Urothelium cell line (cell line): ENCODE measurements at regions not wholly inside any gene's neighbourhood (a gene's known extent, or its start where the extent isn't known, plus 50 kb on each side); places are given as distances from the start of the nearest gene placed in this dataset.
"Not testable (repeated sequence)": the region's sequence is repeated elsewhere in the genome, so short reads cannot be mapped to it uniquely, and the experiment has no call there.

Source experiments
- DNase-seq: peaks from one replicate; pipeline ENCODE4 v3.0.0; 2011; ENCODE audit warnings: low spot score, mixed read lengths
- FAIRE-seq: peaks from 2 replicates; lab custom pipeline; 2011; peaks lifted over from hg19 to GRCh38; lab: Jason Lieb, UNC

- no peak for DNase-seq
- FAIRE-seq = no peak
These were observed 629.3 kb downstream of the NR2F1-AS1 start for GRCh38 chr5:92951746-92952145.

DNA sequence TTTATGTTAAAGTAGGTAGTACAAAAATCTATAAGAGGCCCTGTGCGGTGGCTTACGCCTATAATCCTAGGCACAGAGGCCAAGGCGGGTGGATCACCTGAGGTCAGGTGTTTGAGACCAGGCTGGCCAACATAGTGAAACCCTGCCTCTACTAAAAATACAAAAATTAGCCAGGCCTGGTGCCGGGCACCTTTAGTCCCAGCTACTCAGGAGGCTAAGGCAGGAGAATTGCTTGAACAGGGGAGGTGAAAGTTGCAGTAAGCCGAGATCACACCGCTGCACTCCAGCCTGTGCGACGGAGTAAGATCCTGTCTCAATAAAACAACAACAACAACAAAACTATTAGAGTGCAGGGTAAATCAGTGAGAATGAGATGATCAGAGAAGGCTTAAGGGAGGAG, 634.5 kb downstream of the NR2F1-AS1 start:
- no peak for FAIRE-seq
- no peak for DNase-seq

- FAIRE-seq (no peak), DNase-seq (no peak)
These were observed 635.4 kb downstream of the NR2F1-AS1 start for GRCh38 chr5:92945605-92946097.

GRCh38 chr5:92944903-92945604, 636.0 kb downstream of the NR2F1-AS1 start:
- FAIRE-seq = no peak

DNA sequence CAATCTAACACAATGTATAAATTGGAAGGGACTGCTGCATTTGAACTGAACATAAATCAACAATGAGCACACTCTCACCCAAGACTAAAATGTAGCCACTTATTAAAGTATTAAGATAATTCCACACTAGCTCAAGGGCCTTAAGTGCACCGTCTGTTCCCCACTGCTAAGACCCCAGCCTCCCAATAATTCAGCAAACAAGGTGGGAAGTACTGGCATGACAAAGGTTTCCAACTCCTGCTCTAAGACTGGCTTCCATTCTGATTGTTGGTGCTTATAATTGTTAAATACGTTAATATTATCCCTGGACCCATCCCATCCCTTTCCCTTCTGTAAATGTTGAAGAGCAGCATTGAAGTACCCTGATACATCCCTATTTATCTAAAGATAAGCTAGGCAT, 636.7 kb downstream of the NR2F1-AS1 start:
- no peak for DNase-seq
- no peak for FAIRE-seq

More at GRCh38 chr5:92944903-92945604, 636.0 kb downstream of the NR2F1-AS1 start:
- no peak for DNase-seq

GRCh38 chr5:92942762-92943161, 638.3 kb downstream of the NR2F1-AS1 start:
- no peak for FAIRE-seq
- no peak for DNase-seq

DNA sequence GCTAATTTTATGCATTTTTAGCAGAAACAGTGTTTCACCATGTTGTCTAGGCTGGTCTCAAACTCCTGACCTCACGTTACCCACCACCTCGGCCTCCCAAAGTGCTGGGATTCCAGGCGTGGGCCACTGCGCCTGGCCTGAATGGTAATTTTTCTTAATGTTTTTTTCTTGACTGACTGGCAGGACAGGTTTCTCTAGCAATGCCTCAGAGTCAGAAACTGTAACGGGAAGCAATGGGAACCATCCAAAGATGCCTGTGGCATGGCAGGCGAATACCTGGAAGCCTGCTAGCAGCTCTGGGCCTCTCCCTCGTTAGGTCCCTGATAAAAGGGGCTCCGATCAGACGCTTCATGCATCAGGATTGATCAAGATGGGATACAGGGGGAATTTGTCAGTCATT, 639.2 kb downstream of the NR2F1-AS1 start:
- FAIRE-seq (no peak), DNase-seq (no peak)

DNA sequence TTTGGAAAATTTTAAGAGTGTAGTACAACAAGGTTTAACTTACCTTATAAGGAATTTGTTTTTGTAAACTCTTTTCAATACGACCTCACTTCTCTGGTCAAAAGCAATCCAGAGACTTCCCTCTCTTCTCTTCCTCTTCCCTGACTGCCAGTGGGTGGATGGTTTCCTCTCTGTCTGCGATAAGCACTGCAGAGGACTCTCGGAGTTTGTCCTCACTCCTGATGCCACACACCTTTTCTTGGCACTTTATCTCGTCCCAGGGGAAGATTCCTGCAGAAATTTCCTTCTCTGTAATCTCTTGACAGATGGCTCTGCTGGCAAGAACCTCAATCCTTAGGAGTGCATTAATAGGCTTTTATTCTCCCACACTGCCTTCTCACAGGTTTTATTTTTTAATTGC, 641.6 kb downstream of the NR2F1-AS1 start:
- FAIRE-seq (no peak), DNase-seq (no peak)

DNA sequence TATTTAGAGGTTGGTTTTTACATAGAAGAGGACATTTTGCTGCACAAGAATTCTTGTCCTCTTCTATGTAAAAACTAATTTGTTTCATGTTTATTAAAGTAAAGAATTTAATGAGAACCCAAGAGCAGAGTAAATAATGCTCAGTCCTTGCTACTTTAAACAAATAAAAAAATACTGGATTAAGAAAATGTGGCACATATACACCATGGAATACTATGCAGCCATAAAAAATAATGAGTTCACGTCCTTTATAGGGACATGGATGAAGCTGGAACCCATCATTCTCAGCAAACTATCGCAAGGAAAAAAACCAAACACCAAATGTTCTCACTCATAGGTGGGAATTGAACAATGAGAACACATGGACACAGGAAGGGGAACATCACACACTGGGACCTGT, 643.6 kb downstream of the NR2F1-AS1 start:
- not testable (repeated sequence) for FAIRE-seq, DNase-seq

DNA sequence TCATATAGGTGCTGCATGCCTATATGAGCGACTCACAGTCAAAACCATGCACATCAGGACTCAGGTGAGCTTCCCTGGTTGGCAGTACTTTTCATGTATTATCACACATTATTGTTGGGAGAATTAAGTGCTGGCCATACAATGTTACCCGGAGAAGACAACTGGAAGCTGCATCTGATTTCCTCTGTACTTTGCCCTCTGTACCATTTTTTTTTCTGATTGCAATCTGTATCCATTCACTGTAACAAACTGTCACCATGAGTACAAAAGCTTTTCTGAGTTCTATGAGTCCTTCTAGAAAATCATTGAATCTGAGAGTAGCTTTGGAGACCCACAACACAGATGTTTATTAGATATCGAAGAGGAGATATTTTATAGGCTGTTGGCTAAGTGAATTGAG, 651.0 kb downstream of the NR2F1-AS1 start:
- DNase-seq = no peak
- no peak for FAIRE-seq

- FAIRE-seq = no peak
These were observed 653.7 kb downstream of the NR2F1-AS1 start for GRCh38 chr5:92927291-92927778.

DNA sequence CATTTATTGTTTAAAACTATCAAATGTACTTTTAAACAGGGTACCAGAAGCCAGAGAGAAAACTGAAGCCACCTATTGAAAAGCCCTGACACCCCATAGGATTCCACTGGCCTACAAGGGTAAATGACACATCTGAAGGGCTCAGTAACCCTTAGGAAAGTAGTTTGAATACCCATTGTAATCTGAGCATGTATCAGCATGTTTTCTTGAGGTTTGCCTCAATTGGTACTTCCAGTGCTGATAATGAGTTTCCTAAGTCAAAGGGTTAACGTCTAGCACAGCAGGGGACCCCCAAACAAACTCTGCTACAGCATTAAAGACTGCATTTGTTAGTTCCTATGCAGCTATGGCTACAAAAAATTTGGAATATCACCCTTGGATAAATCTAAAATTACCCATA, 657.1 kb downstream of the NR2F1-AS1 start:
- no peak for DNase-seq
- FAIRE-seq = no peak

More at GRCh38 chr5:92927291-92927778, 653.7 kb downstream of the NR2F1-AS1 start:
- no peak for DNase-seq

- DNase-seq = no peak
- FAIRE-seq = no peak
These were observed 658.6 kb downstream of the NR2F1-AS1 start for GRCh38 chr5:92922231-92922967.

- FAIRE-seq (no peak), DNase-seq (no peak)
These were observed 664.0 kb downstream of the NR2F1-AS1 start for GRCh38 chr5:92917044-92917443.

DNA sequence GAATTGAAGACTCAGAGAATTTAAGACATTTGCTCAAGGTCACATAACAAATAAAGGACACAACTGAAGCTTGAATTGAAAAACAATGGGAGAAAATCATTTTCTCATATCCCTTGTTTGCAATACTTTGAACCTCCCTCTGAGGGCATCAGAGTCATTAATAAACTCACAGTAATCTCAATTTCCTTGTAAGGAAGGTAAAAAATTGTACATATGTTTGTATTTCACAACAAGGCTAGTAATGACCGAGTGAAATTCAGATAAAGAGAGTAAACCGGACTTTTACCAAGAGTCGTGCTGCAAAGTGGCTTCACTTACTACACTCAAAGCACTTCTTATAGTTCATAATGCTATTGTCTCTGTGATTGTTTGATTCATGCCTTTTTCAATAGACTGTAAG, 665.0 kb downstream of the NR2F1-AS1 start:
- DNase-seq = no peak
- no peak for FAIRE-seq

- no peak for DNase-seq
- FAIRE-seq = no peak
These were observed 668.7 kb downstream of the NR2F1-AS1 start for GRCh38 chr5:92912283-92912682.

DNA sequence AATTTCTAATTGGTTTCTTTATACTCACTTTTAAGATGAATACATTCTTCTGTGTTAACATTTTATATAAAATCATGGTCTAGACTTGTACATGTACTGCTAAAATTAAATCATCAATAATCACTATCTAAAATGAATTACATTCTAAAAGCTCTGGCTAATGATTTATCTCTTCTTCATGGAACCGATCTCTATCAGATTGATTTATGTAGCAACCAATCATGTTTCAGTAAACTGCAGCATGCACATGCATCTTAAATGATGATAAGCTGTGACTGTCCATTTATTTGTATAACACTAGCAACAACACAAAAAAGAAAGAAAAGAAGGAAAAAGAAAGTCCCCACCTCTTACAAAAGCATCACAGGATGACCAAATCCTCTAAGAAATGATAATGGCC, 669.2 kb downstream of the NR2F1-AS1 start:
- no peak for DNase-seq
- FAIRE-seq = no peak

- DNase-seq = no peak
- FAIRE-seq = no peak
These were observed 669.7 kb downstream of the NR2F1-AS1 start for GRCh38 chr5:92911293-92911692.

DNA sequence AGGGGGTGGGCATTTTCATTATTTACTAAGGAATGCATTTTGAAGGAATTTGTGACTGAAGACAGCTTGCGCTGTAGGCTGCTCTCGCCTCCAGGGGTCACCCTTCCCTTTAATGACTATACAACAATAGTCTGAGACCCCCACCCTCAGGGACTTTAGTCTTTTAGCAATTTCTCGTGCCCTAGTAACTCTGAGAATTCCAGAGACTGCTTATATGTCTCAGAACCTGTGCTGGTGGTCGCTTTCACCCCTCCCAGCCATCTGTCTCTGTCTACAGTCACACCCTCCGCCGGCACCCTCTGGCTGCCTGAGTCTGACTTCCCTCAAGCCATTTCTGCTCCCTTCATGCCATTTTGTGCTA, 671.4 kb downstream of the NR2F1-AS1 start:
- no peak for FAIRE-seq
- peak; percentile 5 for DNase-seq

DNA sequence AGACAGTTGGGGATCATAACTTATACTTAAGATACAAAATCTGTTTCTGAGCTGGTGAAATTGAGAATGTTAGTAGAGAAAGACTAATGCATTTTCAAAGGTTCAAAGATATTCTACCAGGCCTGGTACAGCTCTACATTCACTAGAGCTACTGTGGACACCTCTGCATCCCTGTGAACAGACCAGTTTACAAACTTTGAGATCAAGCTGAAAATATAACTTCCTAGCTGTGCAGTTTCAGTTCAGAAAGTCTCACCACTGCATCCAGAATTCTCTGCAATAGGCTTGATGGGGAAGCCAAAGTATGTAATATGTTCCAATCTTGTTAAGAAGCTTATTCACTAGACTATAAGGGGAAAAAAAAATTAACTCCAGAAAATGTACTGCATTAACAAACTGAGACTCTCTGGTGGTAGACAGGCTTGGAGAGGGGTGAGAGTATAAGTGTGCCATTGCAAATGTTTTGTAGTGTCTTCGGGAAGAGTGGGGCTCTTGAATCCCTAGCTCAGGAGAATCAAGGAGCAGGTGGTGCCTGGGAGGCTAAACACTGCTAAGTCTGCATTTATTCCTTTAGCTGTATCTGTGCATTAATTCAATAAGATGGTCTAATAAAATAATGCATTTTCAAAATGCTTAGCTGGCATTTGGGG, 671.9 kb downstream of the NR2F1-AS1 start:
- DNase-seq = no peak
- no peak for FAIRE-seq

DNA sequence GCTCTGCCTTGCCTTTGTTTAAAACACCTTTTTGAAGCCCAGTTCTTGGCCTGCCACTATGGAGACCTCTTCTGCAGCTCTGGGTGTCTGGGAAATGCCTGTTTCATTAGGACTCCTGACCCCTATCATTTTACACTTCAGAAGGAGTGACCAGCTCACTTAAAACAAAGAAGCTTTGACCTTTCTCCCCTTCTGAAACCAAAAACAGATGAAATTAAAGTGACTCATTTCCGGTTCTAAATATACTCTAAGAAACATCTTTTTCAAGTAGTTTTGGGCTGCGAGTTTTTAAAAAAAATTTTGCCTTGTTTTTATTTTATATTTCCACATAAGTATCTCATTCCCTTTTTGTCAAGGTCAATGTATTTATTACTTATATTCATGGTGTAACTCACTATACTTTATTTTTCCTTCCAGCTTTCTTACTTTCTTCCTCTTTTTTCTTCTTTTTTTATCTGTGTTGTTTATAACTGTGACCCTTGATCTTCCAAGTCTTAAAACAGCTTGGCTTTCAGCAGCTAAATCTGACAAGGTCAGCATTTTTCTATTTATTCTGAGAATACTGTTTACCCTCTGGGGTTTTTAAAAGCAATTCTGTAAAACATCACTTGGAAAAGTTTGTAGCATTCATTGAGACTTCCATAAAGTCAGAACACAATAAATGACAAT, 672.9 kb downstream of the NR2F1-AS1 start:
- DNase-seq (no peak), FAIRE-seq (no peak)
